Loucy (cell line): ENCODE measurements at regions not wholly inside any gene's neighbourhood (a gene's known extent, or its start where the extent isn't known, plus 50 kb on each side); places are given as distances from the start of the nearest gene placed in this dataset.

Experiments
- H2AFZ ChIP-seq: fragments of 200-600 bp; sonication (generic); 2 replicates; pipeline ENCODE4 v1.6.0; 2016; ENCODE audit warnings: antibody characterized with exemption, mild to moderate bottlenecking, low read length, moderate library complexity
- H3F3A ChIP-seq: fragments of 200-600 bp; 2 replicates; pipeline ENCODE4 v1.6.0; 2016; ENCODE audit warnings: antibody characterized with exemption, low read depth, mild to moderate bottlenecking
- H3K27me3 ChIP-seq: fragments of 200-600 bp; sonication (generic); 2 replicates; pipeline ENCODE4 v1.6.1; 2014; ENCODE audit warnings: low read length, mild to moderate bottlenecking; ENCODE audit not compliant: insufficient read depth, poor library complexity, severe bottlenecking
- H3K36me3 ChIP-seq: fragments of 200-600 bp; sonication (generic); 2 replicates; pipeline ENCODE4 v1.6.1; 2016; ENCODE audit warnings: low read length; ENCODE audit not compliant: insufficient read depth
- H3K4me1 ChIP-seq: fragments of 200-600 bp; sonication (generic); 2 replicates; pipeline ENCODE4 v1.5.1; 2014; ENCODE audit warnings: low read length, mild to moderate bottlenecking; ENCODE audit not compliant: insufficient read depth, poor library complexity, severe bottlenecking
- H3K4me2 ChIP-seq: fragments of 200-600 bp; sonication (generic); 2 replicates; pipeline ENCODE4 v1.6.0; 2014; ENCODE audit warnings: antibody characterized with exemption, low read length, low read depth, mild to moderate bottlenecking; ENCODE audit not compliant: poor library complexity, severe bottlenecking
- H3K4me3 ChIP-seq: fragments of 200-600 bp; sonication (generic); 2 replicates; pipeline ENCODE4 v1.5.1; 2014; ENCODE audit warnings: low read length, mild to moderate bottlenecking, mixed read lengths; ENCODE audit not compliant: poor library complexity, severe bottlenecking
- H3K79me2 ChIP-seq: fragments of 200-600 bp; sonication (generic); 2 replicates; pipeline ENCODE4 v1.6.1; 2014; ENCODE audit warnings: low read length; ENCODE audit not compliant: insufficient read depth
- H3K9ac ChIP-seq: fragments of 200-600 bp; sonication (generic); 2 replicates; pipeline ENCODE4 v1.6.0; 2014; ENCODE audit warnings: mild to moderate bottlenecking, low read depth, low read length, moderate library complexity; ENCODE audit not compliant: poor library complexity, severe bottlenecking
- H3K9me2 ChIP-seq: fragments of 200-600 bp; sonication (generic); replicated peaks from 2 replicates; pipeline ENCODE4 v1.6.1; 2016; ENCODE audit warnings: low read depth, low read length, mixed read lengths
- H3K9me3 ChIP-seq: fragments of 200-600 bp; sonication (generic); 2 replicates; pipeline ENCODE4 v1.6.1; 2014; ENCODE audit warnings: mild to moderate bottlenecking, antibody characterized with exemption, low read length, low read depth; ENCODE audit not compliant: insufficient read depth
- H4K20me1 ChIP-seq: fragments of 200-600 bp; sonication (generic); 2 replicates; pipeline ENCODE4 v1.6.0; 2014; ENCODE audit warnings: antibody characterized with exemption, low read length, mild to moderate bottlenecking; ENCODE audit not compliant: insufficient read depth, poor library complexity, severe bottlenecking
- EZH2phosphoT487 ChIP-seq: fragments of 200-600 bp; IDR thresholded peaks from 2 replicates; pipeline ENCODE4 v1.6.1; 2018; ENCODE audit warnings: antibody characterized with exemption, mild to moderate bottlenecking, moderate library complexity, borderline replicate concordance
- TF ChIP-seq, protein P1 (sequence below): fragments of 200-600 bp; sonication (generic); conservative IDR thresholded peaks from 2 replicates; pipeline ENCODE4 v1.5.1; 2014; ENCODE audit warnings: mild to moderate bottlenecking, antibody characterized with exemption, low read length

DNA sequence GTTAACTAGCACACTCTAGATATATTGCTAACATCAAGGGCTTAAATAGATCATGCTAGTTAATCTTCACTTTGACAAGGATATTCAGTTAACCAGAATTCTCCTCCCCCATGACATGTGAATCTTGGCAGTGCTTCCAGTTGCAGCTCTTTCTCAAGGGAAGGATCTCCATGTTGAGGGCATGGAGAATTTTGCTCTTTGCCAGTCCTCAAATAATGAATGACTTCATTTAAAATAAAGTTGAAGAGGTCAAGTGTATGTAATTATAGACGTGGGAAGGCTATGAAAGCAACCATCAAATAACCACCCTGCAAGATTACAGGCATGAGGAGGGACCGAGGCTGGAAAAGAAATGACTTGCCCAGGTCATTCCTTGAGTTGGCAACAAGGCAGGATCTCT, 87.3 kb upstream of the CPEB2 start:
- TF ChIP-seq, protein P1, sequence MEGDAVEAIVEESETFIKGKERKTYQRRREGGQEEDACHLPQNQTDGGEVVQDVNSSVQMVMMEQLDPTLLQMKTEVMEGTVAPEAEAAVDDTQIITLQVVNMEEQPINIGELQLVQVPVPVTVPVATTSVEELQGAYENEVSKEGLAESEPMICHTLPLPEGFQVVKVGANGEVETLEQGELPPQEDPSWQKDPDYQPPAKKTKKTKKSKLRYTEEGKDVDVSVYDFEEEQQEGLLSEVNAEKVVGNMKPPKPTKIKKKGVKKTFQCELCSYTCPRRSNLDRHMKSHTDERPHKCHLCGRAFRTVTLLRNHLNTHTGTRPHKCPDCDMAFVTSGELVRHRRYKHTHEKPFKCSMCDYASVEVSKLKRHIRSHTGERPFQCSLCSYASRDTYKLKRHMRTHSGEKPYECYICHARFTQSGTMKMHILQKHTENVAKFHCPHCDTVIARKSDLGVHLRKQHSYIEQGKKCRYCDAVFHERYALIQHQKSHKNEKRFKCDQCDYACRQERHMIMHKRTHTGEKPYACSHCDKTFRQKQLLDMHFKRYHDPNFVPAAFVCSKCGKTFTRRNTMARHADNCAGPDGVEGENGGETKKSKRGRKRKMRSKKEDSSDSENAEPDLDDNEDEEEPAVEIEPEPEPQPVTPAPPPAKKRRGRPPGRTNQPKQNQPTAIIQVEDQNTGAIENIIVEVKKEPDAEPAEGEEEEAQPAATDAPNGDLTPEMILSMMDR = no peak
- TF ChIP-seq EZH2phosphoT487 = no peak
- no peaks in the 10 kb centered on the region for H3K9me2 ChIP-seq
- no peaks in the 10 kb centered on the region for H4K20me1 ChIP-seq
- H3F3A ChIP-seq = no peaks in the 10 kb centered on the region
- no peak overlapping the region for H3K4me2 ChIP-seq
- H2AFZ ChIP-seq = no peak overlapping the region
- no peaks in the 10 kb centered on the region for H3K79me2 ChIP-seq
- no peak overlapping the region for H3K4me3 ChIP-seq
- H3K9ac ChIP-seq = no peak overlapping the region
- no peaks in the 10 kb centered on the region for H3K4me1 ChIP-seq
- no peaks in the 10 kb centered on the region for H3K36me3 ChIP-seq
- no peaks in the 10 kb centered on the region for H3K9me3 ChIP-seq
- H3K27me3 ChIP-seq = no peaks in the 10 kb centered on the region

DNA sequence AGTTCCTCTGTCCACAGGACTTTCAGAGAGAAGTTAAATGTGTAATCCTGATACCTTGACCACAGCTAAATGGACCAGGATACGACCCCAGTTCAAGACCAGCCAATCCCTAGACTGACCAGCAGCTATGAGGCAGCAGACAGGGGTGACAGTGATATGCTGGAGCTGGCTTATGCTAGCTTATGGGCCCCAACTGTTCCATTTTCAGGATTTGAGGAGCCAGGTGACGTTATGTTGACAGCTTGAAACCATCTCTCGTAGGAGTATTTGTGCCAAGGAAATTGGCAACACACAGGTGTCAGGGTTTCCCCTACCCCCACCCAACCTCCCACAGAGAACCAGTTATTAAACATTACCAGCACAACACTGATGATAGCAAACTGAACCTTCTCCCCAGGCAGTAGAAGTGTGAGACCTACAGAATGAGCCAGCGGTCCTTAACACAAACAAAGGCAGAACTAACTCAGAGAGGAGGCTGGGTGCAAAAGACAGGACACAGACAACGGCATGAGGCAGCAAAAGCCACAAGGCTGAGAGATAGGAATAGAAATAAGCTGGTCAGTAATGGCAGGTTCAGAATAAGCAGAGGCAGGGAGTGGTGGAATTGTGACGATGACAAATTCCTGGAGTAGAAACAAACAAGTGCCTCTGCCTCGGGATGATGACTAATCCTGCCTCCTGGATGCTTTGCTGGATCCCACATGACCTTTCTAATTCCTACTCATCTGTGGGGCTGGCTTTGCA, 85.6 kb upstream of the CPEB2 start:
- no peaks in the 10 kb centered on the region for H3K27me3 ChIP-seq
- no peaks in the 10 kb centered on the region for H3K36me3 ChIP-seq
- no peaks in the 10 kb centered on the region for H4K20me1 ChIP-seq
- H3K4me3 ChIP-seq = no peak overlapping the region
- no peak overlapping the region for H2AFZ ChIP-seq
- no peaks in the 10 kb centered on the region for H3K9me2 ChIP-seq
- no peaks in the 10 kb centered on the region for H3K9me3 ChIP-seq
- H3K4me1 ChIP-seq = no peaks in the 10 kb centered on the region
- H3F3A ChIP-seq = no peaks in the 10 kb centered on the region
- no peaks in the 10 kb centered on the region for H3K79me2 ChIP-seq
- TF ChIP-seq, protein P1 = no peak
- TF ChIP-seq EZH2phosphoT487 = no peak
- no peak overlapping the region for H3K4me2 ChIP-seq
- no peak overlapping the region for H3K9ac ChIP-seq

DNA sequence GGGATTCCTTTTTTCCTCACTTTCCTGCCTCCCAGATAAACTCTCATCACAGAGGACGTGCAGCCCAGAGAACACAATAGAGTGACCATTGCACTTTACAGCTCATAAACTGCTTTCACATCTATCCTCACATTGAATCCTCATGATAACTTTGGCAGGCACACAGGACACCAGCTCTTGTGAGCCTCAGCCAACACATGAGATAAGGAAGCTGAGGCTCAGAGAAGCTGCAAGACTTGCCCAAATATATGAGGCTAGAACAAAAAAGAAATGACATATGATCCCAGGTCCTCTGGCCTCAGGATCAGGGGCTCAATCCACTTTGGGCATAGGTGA, 85.0 kb upstream of the CPEB2 start:
- Histone ChIP-seq H3K9ac (no peak overlapping the region), H4K20me1 (no peaks in the 10 kb centered on the region), H3K9me3 (no peaks in the 10 kb centered on the region), H3K36me3 (no peaks in the 10 kb centered on the region), H3K4me3 (no peak overlapping the region), H3K9me2 (no peaks in the 10 kb centered on the region), H3K4me1 (no peaks in the 10 kb centered on the region), H2AFZ (no peak overlapping the region), H3F3A (no peaks in the 10 kb centered on the region), H3K27me3 (no peaks in the 10 kb centered on the region), H3K79me2 (no peaks in the 10 kb centered on the region), H3K4me2 (no peak overlapping the region)
- no peak for TF ChIP-seq EZH2phosphoT487

DNA sequence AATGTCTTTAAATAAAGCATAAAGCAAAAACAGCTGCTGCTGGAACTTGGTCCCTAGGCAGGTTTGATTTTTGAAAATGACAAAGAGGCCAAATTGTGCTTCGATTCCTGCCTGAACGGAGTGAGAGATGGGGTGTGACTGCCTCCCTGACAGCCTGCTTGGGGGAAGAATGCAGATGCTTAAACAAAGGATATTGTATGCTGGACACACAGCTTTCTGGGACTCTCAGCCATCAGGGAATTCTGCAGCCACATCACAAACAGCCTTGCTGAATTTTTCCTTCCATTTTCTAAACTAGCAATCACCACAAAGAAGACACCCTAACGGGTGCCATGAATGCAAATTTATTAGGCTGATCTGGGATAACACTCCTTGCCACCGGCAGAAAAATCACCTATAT, 83.9 kb upstream of the CPEB2 start:
- Histone ChIP-seq H3F3A (no peaks in the 10 kb centered on the region), H3K79me2 (no peaks in the 10 kb centered on the region), H3K27me3 (no peaks in the 10 kb centered on the region), H4K20me1 (no peaks in the 10 kb centered on the region), H3K4me1 (no peaks in the 10 kb centered on the region), H3K9ac (no peak overlapping the region), H3K9me3 (no peaks in the 10 kb centered on the region), H3K9me2 (no peaks in the 10 kb centered on the region), H3K4me3 (no peak overlapping the region), H2AFZ (no peak overlapping the region), H3K36me3 (no peaks in the 10 kb centered on the region), H3K4me2 (no peak overlapping the region)
- TF ChIP-seq EZH2phosphoT487 = no peak
- TF ChIP-seq, protein P1 = no peak
